ENCODE measurements at regions not wholly inside any gene's neighbourhood (a gene's known extent, or its start where the extent isn't known, plus 50 kb on each side); places are given as distances from the start of the nearest gene placed in this dataset.
A peak's percentile ranks its signal among the peaks of the same experiment; 100 is the strongest.
"Not testable (repeated sequence)": the region's sequence is repeated elsewhere in the genome, so short reads cannot be mapped to it uniquely, and the experiment has no call there.

- peak in 1 of 2 experiments; percentile 46 for DNase-seq
- H3K9me3 ChIP-seq (replicated peaks): no peaks in the 10 kb centered on the region
- H3K27ac ChIP-seq: no peak overlapping the region
Measured at GRCh38 chr5:128838623-128839022, 126.7 kb upstream of the SLC27A6 start.

DNA sequence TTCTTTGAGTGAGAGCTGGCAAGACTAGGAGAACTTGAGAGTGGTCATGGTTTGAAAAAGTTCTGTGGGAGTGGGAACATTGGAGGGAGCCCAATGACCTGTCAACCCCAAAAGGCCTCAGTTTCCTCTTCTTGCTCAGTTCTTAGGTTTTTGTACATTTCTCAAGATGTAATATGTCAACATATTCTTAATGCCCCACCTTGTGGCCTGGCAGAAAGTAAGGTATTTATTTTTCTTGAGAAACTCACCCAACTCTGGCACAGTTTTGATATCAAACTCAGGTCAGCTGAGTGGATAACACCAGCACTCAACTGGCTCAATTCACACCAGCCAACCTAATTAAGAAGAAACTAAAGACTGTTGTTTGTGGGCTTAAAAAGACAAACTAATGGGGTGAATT, 123.0 kb upstream of the SLC27A6 start:
- Histone ChIP-seq H3K4me1 (peaks cover 7% of the 10 kb centered on the region; the same call in 1 of the 2 replicates), H3K4me3 (no peak overlapping the region), H3K27me3 (no peaks in the 10 kb centered on the region), H3K36me3 (no peaks in the 10 kb centered on the region), H3K27ac (no peak overlapping the region), H3K9me3 (replicated peaks) (no peaks in the 10 kb centered on the region)
- DNase-seq: no peak

More at GRCh38 chr5:128838623-128839022, 126.7 kb upstream of the SLC27A6 start:
- Histone ChIP-seq H3K4me1 (peaks cover 7% of the 10 kb centered on the region; the same call in 1 of the 2 replicates), H3K36me3 (no peaks in the 10 kb centered on the region), H3K27me3 (no peaks in the 10 kb centered on the region), H3K4me3 (no peak overlapping the region)

- H3K27me3 ChIP-seq: no peaks in the 10 kb centered on the region
- H3K4me3 ChIP-seq: no peak overlapping the region
- H3K27ac ChIP-seq: no peak overlapping the region
- no peaks in the 10 kb centered on the region for H3K9me3 ChIP-seq (replicated peaks)
- no peaks in the 10 kb centered on the region for H3K4me1 ChIP-seq
- peak in 1 of 2 experiments; percentile 31 for DNase-seq
- no peaks in the 10 kb centered on the region for H3K36me3 ChIP-seq
Measured at GRCh38 chr5:128844354-128844923, 120.8 kb upstream of the SLC27A6 start.

GRCh38 chr5:128850049-128850448, 115.2 kb upstream of the SLC27A6 start:
- Histone ChIP-seq H3K4me3 (no peak overlapping the region), H3K4me1 (no peaks in the 10 kb centered on the region), H3K9me3 (replicated peaks) (no peaks in the 10 kb centered on the region; the same call in 1 of the 2 replicates), H3K27ac (no peak overlapping the region), H3K27me3 (no peaks in the 10 kb centered on the region), H3K36me3 (no peaks in the 10 kb centered on the region)
- no peak for DNase-seq

DNA sequence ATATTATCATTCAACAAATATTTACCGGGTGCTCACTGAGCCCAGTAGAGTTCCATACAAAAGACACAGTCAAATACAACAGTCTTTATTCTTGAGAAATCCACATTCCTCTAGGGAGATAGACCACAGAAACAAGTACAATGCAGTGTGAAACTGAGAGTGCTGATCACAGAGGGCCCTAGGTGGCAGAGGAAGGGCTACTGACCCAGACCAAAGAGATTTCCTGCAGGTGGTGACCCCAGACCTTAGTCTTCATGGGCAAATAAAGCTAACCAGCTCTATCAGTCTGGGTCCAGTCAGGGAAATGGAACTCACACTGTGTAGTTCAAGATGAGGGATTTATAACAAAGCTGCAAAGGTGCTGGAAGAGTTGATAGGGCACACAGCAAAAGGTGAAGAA, 110.4 kb upstream of the SLC27A6 start:
- DNase-seq: no peak
- H3K4me1 ChIP-seq: no peaks in the 10 kb centered on the region
- no peaks in the 10 kb centered on the region for H3K27me3 ChIP-seq
- no peak overlapping the region for H3K27ac ChIP-seq
- no peaks in the 10 kb centered on the region for H3K36me3 ChIP-seq
- no peak overlapping the region for H3K4me3 ChIP-seq
- H3K9me3 ChIP-seq (replicated peaks): no peaks in the 10 kb centered on the region; the same call in 1 of the 2 replicates

GRCh38 chr5:128857076-128857677, 108.1 kb upstream of the SLC27A6 start:
- H3K27ac ChIP-seq: no peak overlapping the region
- no peaks in the 10 kb centered on the region for H3K36me3 ChIP-seq
- DNase-seq: no peak
- H3K27me3 ChIP-seq: no peaks in the 10 kb centered on the region
- no peak overlapping the region for H3K4me3 ChIP-seq
- no peaks in the 10 kb centered on the region for H3K4me1 ChIP-seq
- H3K9me3 ChIP-seq (replicated peaks): no peaks in the 10 kb centered on the region

DNA sequence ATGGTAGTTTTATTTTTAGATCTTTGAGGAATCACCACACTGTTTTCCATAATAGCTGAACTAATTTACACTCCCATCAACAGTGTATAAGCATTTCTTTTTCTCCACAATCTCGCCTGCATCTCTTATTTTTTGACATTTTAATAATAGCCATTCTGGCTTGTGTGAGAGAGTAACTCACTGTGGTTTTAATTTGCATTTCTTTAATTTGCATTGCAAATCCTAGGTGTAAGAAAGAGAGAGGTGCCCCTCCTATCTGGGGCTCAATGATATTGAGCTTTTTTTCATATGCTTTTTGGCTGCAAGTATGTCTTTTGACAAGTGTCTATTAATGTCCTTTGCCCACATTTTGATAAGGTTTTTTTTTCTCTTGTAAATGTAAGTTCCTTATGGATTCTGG, 106.3 kb upstream of the SLC27A6 start:
- H3K4me1 ChIP-seq: no peaks in the 10 kb centered on the region
- H3K27me3 ChIP-seq: no peaks in the 10 kb centered on the region
- H3K4me3 ChIP-seq: no peak overlapping the region
- no peak overlapping the region for H3K27ac ChIP-seq
- DNase-seq: no peak
- H3K9me3 ChIP-seq (replicated peaks): no peaks in the 10 kb centered on the region
- no peaks in the 10 kb centered on the region for H3K36me3 ChIP-seq

DNA sequence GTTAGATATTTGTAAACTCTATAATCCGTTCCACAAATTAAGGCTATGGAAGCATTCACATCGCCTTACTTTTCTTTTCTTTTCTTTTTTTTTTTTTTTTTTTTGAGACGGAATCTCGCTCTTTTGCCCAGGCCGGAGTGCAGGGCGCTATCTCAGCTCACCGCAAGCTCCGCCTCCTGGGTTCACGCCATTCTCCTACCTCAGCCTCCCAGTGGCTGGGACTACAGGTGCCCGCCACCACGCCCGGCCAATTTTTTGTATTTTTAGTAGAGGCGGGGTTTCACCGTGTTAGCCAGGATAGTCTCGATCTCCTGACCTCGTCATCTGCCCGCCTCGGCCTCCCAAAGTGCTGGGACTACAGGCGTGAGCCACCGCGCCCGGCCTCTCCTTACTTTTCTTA, 104.1 kb upstream of the SLC27A6 start:
- H3K36me3 ChIP-seq; H3K27me3 ChIP-seq; H3K4me3 ChIP-seq; H3K4me1 ChIP-seq; H3K27ac ChIP-seq; DNase-seq; H3K9me3 ChIP-seq (replicated peaks): not testable (repeated sequence)

DNA sequence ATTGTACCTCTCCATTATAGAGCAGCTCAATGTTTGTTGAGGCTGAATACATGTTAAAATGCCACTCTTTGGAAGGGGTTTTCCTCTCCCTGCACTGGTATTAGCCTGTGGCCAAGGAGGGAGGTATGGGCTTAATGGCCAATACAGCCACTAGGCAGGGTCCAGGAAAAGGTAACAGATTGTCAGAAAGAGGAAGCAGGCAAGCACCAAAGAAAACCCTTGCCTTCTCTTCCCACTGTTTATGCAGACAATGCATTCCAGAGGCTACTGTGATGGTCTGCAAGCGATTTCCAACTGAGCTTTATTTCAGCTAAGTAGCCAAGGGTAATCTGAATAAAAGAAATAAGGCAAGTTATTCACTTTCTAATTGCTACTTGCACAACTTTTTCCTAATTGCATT, 95.3 kb upstream of the SLC27A6 start:
- Histone ChIP-seq H3K9me3 (replicated peaks) (no peaks in the 10 kb centered on the region), H3K4me3 (no peak overlapping the region), H3K27ac (no peak overlapping the region), H3K4me1 (no peaks in the 10 kb centered on the region), H3K36me3 (no peaks in the 10 kb centered on the region), H3K27me3 (no peaks in the 10 kb centered on the region)
- no peak for DNase-seq

- H3K4me1 ChIP-seq: no peaks in the 10 kb centered on the region
- no peaks in the 10 kb centered on the region for H3K9me3 ChIP-seq (replicated peaks)
- H3K36me3 ChIP-seq: no peaks in the 10 kb centered on the region
- H3K27ac ChIP-seq: no peak overlapping the region
- DNase-seq: no peak
- no peaks in the 10 kb centered on the region for H3K27me3 ChIP-seq
- H3K4me3 ChIP-seq: no peak overlapping the region
Measured at GRCh38 chr5:128870373-128870772, 94.9 kb upstream of the SLC27A6 start.

- no peaks in the 10 kb centered on the region for H3K4me1 ChIP-seq
- no peak for DNase-seq
- no peaks in the 10 kb centered on the region for H3K9me3 ChIP-seq (replicated peaks)
- H3K27me3 ChIP-seq: no peaks in the 10 kb centered on the region
- H3K4me3 ChIP-seq: no peak overlapping the region
- H3K36me3 ChIP-seq: no peaks in the 10 kb centered on the region
- no peak overlapping the region for H3K27ac ChIP-seq
Measured at GRCh38 chr5:128870923-128871322, 94.4 kb upstream of the SLC27A6 start.

DNA sequence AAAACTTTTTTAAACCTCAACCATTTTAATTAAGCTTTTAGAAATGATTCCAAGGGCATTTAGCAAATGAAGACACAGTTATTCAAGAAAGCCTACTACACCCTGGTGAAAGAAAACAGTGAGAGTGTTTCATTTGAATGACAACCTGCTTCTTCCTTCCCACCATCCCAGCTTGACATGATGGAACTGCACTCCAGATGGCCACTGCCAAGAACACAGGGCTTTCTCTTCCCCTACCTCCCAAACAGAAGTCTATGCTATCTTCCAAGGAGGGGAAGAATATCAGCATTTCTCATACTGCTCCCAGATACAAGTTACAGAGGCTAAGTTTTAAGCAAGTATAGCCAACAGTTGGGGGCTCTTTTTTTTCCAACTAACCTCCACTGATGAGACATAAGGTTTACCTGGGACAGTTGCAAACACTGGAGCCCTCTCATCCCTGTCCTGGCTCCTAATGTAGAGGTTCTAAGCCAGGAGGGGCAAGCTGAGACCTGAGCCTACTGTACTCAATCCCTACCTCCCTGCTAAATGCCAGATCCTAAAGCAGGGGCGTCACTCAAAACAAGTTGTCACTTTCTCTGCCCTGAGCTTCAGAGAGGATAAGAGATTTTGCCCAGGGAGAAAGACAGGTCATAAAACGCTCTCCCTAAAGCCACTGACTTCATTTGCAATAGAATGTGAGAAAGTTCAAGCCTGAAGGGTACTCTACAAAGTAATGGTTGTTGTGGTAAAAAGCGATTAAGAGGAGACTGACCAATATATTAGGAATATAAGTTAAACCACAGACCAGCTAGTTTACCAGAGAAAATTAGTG, 88.5 kb upstream of the SLC27A6 start:
- Histone ChIP-seq H3K36me3 (no peaks in the 10 kb centered on the region), H3K4me1 (no peaks in the 10 kb centered on the region), H3K4me3 (no peak overlapping the region), H3K27me3 (0 out of 2 replicates have a peak, but pooled peaks cover 2% of the 10 kb centered on the region), H3K9me3 (replicated peaks) (no peaks in the 10 kb centered on the region), H3K27ac (no peak overlapping the region)
- DNase-seq: no peak

DNA sequence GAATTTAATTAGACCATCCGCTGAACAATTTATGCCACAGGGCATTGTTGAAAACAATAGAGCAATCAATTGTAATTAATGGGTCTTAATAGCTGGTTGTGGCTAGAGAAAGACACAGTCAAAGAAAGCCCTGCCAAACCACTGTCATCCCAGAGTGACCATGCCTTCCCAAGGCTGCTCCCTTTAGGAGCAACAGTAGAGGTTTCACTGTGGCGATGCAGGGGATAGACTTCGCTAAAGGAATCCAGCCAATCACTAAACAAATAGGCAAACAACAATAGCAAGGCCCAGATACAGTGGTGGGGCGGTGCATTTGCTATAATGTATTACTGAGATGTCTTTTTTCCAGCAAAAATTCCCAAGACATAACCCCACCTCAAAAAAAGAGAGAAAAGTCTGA, 87.8 kb upstream of the SLC27A6 start:
- no peak overlapping the region for H3K27ac ChIP-seq
- 0 out of 2 replicates have a peak, but pooled peaks cover 2% of the 10 kb centered on the region for H3K27me3 ChIP-seq
- no peaks in the 10 kb centered on the region for H3K36me3 ChIP-seq
- no peak overlapping the region for H3K4me3 ChIP-seq
- H3K4me1 ChIP-seq: no peaks in the 10 kb centered on the region
- no peak for DNase-seq
- H3K9me3 ChIP-seq (replicated peaks): no peaks in the 10 kb centered on the region

GRCh38 chr5:128881502-128882018, 83.7 kb upstream of the SLC27A6 start:
- H3K4me3 ChIP-seq: no peak overlapping the region
- no peaks in the 10 kb centered on the region for H3K4me1 ChIP-seq
- DNase-seq: no peak
- no peaks in the 10 kb centered on the region for H3K9me3 ChIP-seq (replicated peaks)
- no peaks in the 10 kb centered on the region for H3K36me3 ChIP-seq
- 0 out of 2 replicates have a peak, but pooled peaks cover 2% of the 10 kb centered on the region for H3K27me3 ChIP-seq
- H3K27ac ChIP-seq: no peak overlapping the region

DNA sequence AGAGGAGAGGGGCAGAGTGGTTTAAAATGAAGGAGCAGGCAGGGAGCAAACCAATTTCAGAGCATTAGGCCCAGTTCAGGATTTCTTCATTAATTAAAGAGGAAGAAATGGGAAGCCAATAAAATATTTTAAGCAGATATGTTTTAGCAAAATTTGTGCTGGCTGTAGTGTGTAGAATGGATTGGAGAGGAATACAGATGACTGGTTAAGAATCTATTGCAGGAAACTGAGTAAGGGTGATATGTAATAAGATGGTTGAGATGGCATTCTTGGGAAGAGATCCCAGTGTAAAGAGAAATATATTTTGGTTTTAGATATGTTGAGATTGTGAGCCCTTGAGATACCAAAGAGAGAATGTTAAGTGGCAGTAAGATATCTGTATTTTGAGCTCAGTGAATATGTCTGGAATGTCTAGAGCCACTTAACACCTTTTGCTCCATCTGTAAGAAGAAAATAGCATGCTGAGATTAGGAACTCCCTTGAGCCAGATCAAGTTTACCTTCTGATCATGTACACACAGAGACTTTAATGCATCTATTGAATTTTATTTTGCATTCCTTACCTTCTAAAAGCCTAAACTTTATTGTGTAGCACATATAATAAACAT, 79.5 kb upstream of the SLC27A6 start:
- no peak overlapping the region for H3K27ac ChIP-seq
- no peaks in the 10 kb centered on the region for H3K9me3 ChIP-seq (replicated peaks)
- no peaks in the 10 kb centered on the region for H3K4me1 ChIP-seq
- H3K27me3 ChIP-seq: no peaks in the 10 kb centered on the region
- DNase-seq: no peak
- no peak overlapping the region for H3K4me3 ChIP-seq
- no peaks in the 10 kb centered on the region for H3K36me3 ChIP-seq
